ENCODE measurements at regions not wholly inside any gene's neighbourhood (a gene's known extent, or its start where the extent isn't known, plus 50 kb on each side); places are given as distances from the start of the nearest gene placed in this dataset.

DNA sequence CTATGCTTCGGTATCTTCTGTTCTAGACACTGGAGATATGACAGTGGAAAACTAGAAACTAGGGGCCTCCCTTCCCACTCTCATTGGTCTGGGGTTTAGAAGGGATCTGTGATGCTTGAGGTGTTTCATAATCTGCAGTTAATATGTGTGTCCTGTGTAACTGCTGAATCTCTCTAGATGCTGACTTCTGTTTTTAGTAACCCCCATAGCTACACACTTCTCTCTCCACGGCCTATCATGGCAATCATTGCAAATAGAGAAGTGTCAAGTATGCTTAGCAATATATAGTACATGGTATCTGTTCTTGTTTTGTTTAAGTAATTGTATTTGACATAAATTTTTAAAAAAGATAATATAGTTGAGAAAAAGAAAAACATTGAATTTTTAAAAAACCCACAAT lies 394.6 kb upstream of the MMS22L start:
- Histone ChIP-seq H3K4me3 (IDR thresholded peaks at IDR 0.05; ENCODE audit: insufficient read depth, low read depth, low read length) (no peak overlapping the region), H2AFZ (ENCODE audit: low read depth) (no peak overlapping the region), H3K4me1 (ENCODE audit: low read depth, poor library complexity, severe bottlenecking) (no peaks in the 10 kb centered on the region), H3K4me2 (no peak overlapping the region), H4K20me1 (ENCODE audit: insufficient read depth) (no peaks in the 10 kb centered on the region), H3K27ac (no peak overlapping the region), H3K36me3 (ENCODE audit: insufficient read depth) (no peaks in the 10 kb centered on the region), H3K79me2 (ENCODE audit: insufficient read depth, low read depth) (no peaks in the 10 kb centered on the region), H3K9ac (no peak overlapping the region), H3K27me3 (ENCODE audit: insufficient read depth, low read depth) (no peaks in the 10 kb centered on the region)
- TF ChIP-seq, protein P1, sequence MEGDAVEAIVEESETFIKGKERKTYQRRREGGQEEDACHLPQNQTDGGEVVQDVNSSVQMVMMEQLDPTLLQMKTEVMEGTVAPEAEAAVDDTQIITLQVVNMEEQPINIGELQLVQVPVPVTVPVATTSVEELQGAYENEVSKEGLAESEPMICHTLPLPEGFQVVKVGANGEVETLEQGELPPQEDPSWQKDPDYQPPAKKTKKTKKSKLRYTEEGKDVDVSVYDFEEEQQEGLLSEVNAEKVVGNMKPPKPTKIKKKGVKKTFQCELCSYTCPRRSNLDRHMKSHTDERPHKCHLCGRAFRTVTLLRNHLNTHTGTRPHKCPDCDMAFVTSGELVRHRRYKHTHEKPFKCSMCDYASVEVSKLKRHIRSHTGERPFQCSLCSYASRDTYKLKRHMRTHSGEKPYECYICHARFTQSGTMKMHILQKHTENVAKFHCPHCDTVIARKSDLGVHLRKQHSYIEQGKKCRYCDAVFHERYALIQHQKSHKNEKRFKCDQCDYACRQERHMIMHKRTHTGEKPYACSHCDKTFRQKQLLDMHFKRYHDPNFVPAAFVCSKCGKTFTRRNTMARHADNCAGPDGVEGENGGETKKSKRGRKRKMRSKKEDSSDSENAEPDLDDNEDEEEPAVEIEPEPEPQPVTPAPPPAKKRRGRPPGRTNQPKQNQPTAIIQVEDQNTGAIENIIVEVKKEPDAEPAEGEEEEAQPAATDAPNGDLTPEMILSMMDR (conservative IDR thresholded peaks at IDR 0.05; ENCODE audit: low read depth, low read length), result no peak

DNA sequence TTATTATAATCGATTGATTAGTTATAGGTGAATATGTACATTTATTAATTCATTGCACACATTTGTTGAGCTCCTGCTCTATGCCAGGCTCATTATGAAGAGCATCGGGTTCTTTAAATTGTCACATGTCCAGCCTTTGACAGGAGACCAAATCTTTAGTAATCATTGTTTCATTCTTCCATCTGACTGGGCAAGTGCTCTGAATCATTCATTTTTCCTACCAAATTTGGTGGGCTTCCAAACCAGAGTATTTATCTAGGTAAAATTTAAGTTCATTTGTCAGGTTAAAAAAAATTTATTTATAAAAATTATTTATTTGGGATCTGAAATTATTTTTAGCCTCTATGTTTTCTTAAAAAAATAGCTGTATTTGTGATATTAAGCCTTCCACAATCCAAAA lies 404.9 kb upstream of the MMS22L start:
- Histone ChIP-seq H2AFZ (ENCODE audit: low read depth) (no peak overlapping the region), H3K36me3 (ENCODE audit: insufficient read depth) (no peaks in the 10 kb centered on the region), H3K79me2 (ENCODE audit: insufficient read depth, low read depth) (no peaks in the 10 kb centered on the region), H3K4me3 (IDR thresholded peaks at IDR 0.05; ENCODE audit: insufficient read depth, low read depth, low read length) (no peak overlapping the region), H4K20me1 (ENCODE audit: insufficient read depth) (no peaks in the 10 kb centered on the region), H3K27me3 (ENCODE audit: insufficient read depth, low read depth) (no peaks in the 10 kb centered on the region), H3K4me1 (ENCODE audit: low read depth, poor library complexity, severe bottlenecking) (no peaks in the 10 kb centered on the region), H3K27ac (no peak overlapping the region), H3K9ac (no peak overlapping the region), H3K4me2 (no peak overlapping the region)
- TF ChIP-seq, protein P1 (conservative IDR thresholded peaks at IDR 0.05; ENCODE audit: low read depth, low read length), result no peak

DNA sequence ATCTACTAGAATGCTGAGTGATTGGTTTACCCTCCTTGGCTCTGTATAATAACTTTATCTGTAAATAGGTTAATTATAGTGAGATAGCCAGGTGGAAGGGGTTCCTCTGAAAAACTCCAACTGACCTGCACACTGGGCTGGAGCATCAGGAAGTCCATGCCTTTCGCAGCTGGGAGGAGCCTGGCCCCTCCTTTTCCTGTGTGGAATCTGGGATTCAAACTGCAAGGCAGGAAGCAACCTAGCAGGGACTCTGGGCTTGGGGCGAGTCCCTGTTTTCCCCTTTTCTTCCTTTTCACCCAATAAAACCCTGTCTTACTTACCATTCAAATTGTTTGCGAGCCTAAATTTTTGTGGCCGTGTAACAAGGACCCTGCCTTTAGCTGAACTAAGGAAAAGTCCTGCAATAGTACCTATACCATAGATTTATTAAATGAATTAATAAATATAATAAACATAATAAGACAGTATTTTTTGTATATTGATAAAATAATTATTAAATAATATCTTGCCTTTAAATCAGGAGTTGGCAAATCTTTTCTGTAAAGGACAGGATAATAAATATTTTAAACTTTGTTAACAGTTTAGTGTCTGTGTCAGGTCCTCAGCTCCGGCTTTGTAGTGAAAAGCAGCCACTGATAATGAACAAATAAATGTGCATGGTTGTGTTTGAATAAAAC lies 406.2 kb upstream of the MMS22L start:
- Histone ChIP-seq H2AFZ (ENCODE audit: low read depth) (no peak overlapping the region), H3K4me2 (no peak overlapping the region), H3K9ac (no peak overlapping the region), H3K36me3 (ENCODE audit: insufficient read depth) (no peaks in the 10 kb centered on the region), H3K4me1 (ENCODE audit: low read depth, poor library complexity, severe bottlenecking) (no peaks in the 10 kb centered on the region), H3K27ac (no peak overlapping the region), H3K79me2 (ENCODE audit: insufficient read depth, low read depth) (no peaks in the 10 kb centered on the region), H3K4me3 (IDR thresholded peaks at IDR 0.05; ENCODE audit: insufficient read depth, low read depth, low read length) (no peak overlapping the region), H4K20me1 (ENCODE audit: insufficient read depth) (no peaks in the 10 kb centered on the region), H3K27me3 (ENCODE audit: insufficient read depth, low read depth) (no peaks in the 10 kb centered on the region)
- TF ChIP-seq, protein P1 (conservative IDR thresholded peaks at IDR 0.05; ENCODE audit: low read depth, low read length), result no peak

DNA sequence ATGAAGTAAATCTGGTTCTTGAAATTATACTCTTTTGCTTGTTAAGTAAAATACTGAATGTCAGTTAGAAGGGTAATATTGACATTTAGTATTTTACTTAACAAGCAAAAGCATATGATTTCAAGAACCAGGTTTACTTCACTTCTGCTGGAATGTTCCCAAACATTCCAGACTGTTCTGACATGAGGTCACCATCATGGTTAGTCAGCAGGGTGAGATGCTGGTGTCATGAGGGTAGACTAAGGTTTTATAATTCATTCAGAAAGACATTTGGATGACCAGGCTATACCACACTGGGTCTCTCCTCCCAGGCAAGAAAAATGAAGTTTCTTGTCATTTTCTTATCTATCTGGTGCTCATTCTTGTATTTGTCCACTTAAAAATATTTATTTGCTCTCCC lies 414.4 kb upstream of the MMS22L start:
- Histone ChIP-seq H3K27me3 (ENCODE audit: insufficient read depth, low read depth) (no peaks in the 10 kb centered on the region), H3K4me2 (no peak overlapping the region), H2AFZ (ENCODE audit: low read depth) (no peak overlapping the region), H4K20me1 (ENCODE audit: insufficient read depth) (no peaks in the 10 kb centered on the region), H3K9ac (no peak overlapping the region), H3K4me1 (ENCODE audit: low read depth, poor library complexity, severe bottlenecking) (peaks cover 8% of the 10 kb centered on the region), H3K27ac (no peak overlapping the region), H3K79me2 (ENCODE audit: insufficient read depth, low read depth) (no peaks in the 10 kb centered on the region), H3K36me3 (ENCODE audit: insufficient read depth) (no peaks in the 10 kb centered on the region), H3K4me3 (IDR thresholded peaks at IDR 0.05; ENCODE audit: insufficient read depth, low read depth, low read length) (no peak overlapping the region)
- TF ChIP-seq, protein P1 (conservative IDR thresholded peaks at IDR 0.05; ENCODE audit: low read depth, low read length), result no peak

All from KMS-11 (cell line).